OCI-LY7 (cell line): ENCODE measurements at regions not wholly inside any gene's neighbourhood (a gene's known extent, or its start where the extent isn't known, plus 50 kb on each side); places are given as distances from the start of the nearest gene placed in this dataset.

Experiments used
- CTCF ChIP-seq: fragments of 200-600 bp; sonication (generic); conservative IDR thresholded peaks from 2 replicates; pipeline ENCODE4 v1.5.1; 2014; ENCODE audit warnings: mild to moderate bottlenecking, antibody characterized with exemption, low read length, moderate library complexity, mixed read lengths
- EZH2phosphoT487 ChIP-seq: fragments of 200-600 bp; sonication (generic); IDR thresholded peaks from 2 replicates; pipeline ENCODE4 v1.6.1; 2018; ENCODE audit warnings: low read depth, borderline replicate concordance, mild to moderate bottlenecking, mixed run types, antibody characterized with exemption, low read length, moderate library complexity, mixed read lengths

- TF ChIP-seq CTCF (no peak), EZH2phosphoT487 (no peak)
Observed at GRCh38 chr15:93603550-93603949, 514.5 kb upstream of the RGMA start.
